ENCODE measurements at regions not wholly inside any gene's neighbourhood (a gene's known extent, or its start where the extent isn't known, plus 50 kb on each side); places are given as distances from the start of the nearest gene placed in this dataset.

DNA sequence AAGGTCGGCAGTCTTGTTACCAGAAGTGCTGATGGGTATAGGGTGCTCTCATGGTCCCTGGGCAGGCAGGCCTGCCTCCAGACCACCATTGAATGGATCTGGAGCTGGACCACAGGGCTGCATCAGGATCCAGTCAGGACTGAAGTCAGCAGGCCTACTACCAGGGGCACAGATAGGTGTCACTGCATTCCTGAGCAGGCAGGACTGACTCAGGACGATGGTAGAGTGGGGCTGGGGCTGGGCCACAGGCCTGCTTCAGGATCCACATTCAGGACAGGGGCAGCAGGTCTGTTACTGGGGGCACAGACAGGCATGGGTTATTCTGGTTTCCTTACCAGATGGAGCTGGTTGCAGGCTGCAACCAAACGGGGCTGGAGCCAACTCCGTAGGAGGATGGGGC is 51.4 kb upstream of the MAP3K4 start:
- TF ChIP-seq, protein P1, sequence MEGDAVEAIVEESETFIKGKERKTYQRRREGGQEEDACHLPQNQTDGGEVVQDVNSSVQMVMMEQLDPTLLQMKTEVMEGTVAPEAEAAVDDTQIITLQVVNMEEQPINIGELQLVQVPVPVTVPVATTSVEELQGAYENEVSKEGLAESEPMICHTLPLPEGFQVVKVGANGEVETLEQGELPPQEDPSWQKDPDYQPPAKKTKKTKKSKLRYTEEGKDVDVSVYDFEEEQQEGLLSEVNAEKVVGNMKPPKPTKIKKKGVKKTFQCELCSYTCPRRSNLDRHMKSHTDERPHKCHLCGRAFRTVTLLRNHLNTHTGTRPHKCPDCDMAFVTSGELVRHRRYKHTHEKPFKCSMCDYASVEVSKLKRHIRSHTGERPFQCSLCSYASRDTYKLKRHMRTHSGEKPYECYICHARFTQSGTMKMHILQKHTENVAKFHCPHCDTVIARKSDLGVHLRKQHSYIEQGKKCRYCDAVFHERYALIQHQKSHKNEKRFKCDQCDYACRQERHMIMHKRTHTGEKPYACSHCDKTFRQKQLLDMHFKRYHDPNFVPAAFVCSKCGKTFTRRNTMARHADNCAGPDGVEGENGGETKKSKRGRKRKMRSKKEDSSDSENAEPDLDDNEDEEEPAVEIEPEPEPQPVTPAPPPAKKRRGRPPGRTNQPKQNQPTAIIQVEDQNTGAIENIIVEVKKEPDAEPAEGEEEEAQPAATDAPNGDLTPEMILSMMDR (IDR thresholded peaks at IDR 0.05), result no peak
- no peak for TF ChIP-seq ZFX (IDR thresholded peaks at IDR 0.05; ENCODE audit: borderline replicate concordance)
